MM.1S (cell line): ENCODE measurements at regions not wholly inside any gene's neighbourhood (a gene's known extent, or its start where the extent isn't known, plus 50 kb on each side); places are given as distances from the start of the nearest gene placed in this dataset.

Experiments used
- DNase-seq: peaks from one replicate; pipeline ENCODE4 v3.0.0-alpha.2; 2015
- H2AFZ ChIP-seq: fragments of 300-600 bp; sonication (generic); 2 replicates; pipeline ENCODE4 v1.6.0; 2016; ENCODE audit warnings: antibody characterized with exemption, low read length
- H3F3A ChIP-seq: fragments of 300-600 bp; sonication (generic); 2 replicates; pipeline ENCODE4 v1.6.1; 2016; ENCODE audit warnings: mild to moderate bottlenecking, antibody characterized with exemption, low read length, moderate library complexity, mixed read lengths; ENCODE audit not compliant: insufficient read depth
- H3K27ac ChIP-seq: fragments of 300-600 bp; sonication (generic); 2 replicates; pipeline ENCODE4 v1.5.1; 2016; ENCODE audit warnings: mild to moderate bottlenecking, low read length
- H3K27me3 ChIP-seq: fragments of 300-600 bp; sonication (generic); replicated peaks from 2 replicates; pipeline ENCODE4 v1.6.0; 2016; ENCODE audit warnings: low read length; ENCODE audit not compliant: insufficient read depth
- H3K36me3 ChIP-seq: fragments of 300-600 bp; sonication (generic); replicated peaks from 2 replicates; pipeline ENCODE4 v1.6.1; 2016; ENCODE audit warnings: mild to moderate bottlenecking, low read length, mixed read lengths; ENCODE audit not compliant: insufficient read depth
- H3K4me1 ChIP-seq: fragments of 300-600 bp; sonication (generic); 2 replicates; pipeline ENCODE4 v1.6.1; 2016; ENCODE audit warnings: low read length, mixed read lengths
- H3K4me2 ChIP-seq: fragments of 300-600 bp; sonication (generic); 2 replicates; pipeline ENCODE4 v1.6.0; 2016; ENCODE audit warnings: low read depth, low read length
- H3K4me3 ChIP-seq: fragments of 300-600 bp; sonication (generic); 2 replicates; pipeline ENCODE4 v1.5.1; 2016; ENCODE audit warnings: low read length, mixed read lengths
- H3K79me2 ChIP-seq: fragments of 300-600 bp; sonication (generic); 2 replicates; pipeline ENCODE4 v1.6.1; 2016; ENCODE audit warnings: mixed run types, low read length, mixed read lengths
- H3K9ac ChIP-seq: fragments of 300-600 bp; sonication (generic); 2 replicates; pipeline ENCODE4 v1.6.1; 2016; ENCODE audit warnings: low read length, mixed read lengths
- H3K9me2 ChIP-seq: fragments of 300-600 bp; sonication (generic); replicated peaks from 2 replicates; pipeline ENCODE4 v1.6.1; 2016; ENCODE audit warnings: mild to moderate bottlenecking, low read length, mixed read lengths; ENCODE audit not compliant: insufficient read depth
- H3K9me3 ChIP-seq: fragments of 300-600 bp; sonication (generic); replicated peaks from 2 replicates; pipeline ENCODE4 v1.6.1; 2016; ENCODE audit warnings: mild to moderate bottlenecking, low read length, mixed read lengths; ENCODE audit not compliant: insufficient read depth
- H4K20me1 ChIP-seq: fragments of 300-600 bp; sonication (generic); 2 replicates; pipeline ENCODE4 v1.6.1; 2016; ENCODE audit warnings: mild to moderate bottlenecking, low read length, moderate library complexity, mixed read lengths; ENCODE audit not compliant: insufficient read depth
- EZH2 ChIP-seq: fragments of 300-600 bp; sonication (generic); optimal IDR thresholded peaks from 2 replicates; pipeline ENCODE3; 2017; ENCODE audit warnings: low read depth, mild to moderate bottlenecking, antibody characterized with exemption, low read length, mixed read lengths
- EZH2phosphoT487 ChIP-seq: fragments of 300-600 bp; sonication (generic); IDR thresholded peaks from 2 replicates; pipeline ENCODE4 v1.6.1; 2018; ENCODE audit warnings: antibody characterized with exemption, low read length
- TF ChIP-seq, protein P1 (sequence below): fragments of 300-600 bp; sonication (generic); IDR thresholded peaks from 2 replicates; pipeline ENCODE4 v1.5.1; 2016; ENCODE audit warnings: antibody characterized with exemption, low read length, mixed read lengths

- H3K79me2 ChIP-seq = no peaks in the 10 kb centered on the region
- no peaks in the 10 kb centered on the region for H3K9me2 ChIP-seq
- no peaks in the 10 kb centered on the region for H3K36me3 ChIP-seq
- peaks cover 25% of the 10 kb centered on the region for H3K4me1 ChIP-seq
- TF ChIP-seq EZH2phosphoT487 (no peak), EZH2 (no peak)
- TF ChIP-seq, protein P1, sequence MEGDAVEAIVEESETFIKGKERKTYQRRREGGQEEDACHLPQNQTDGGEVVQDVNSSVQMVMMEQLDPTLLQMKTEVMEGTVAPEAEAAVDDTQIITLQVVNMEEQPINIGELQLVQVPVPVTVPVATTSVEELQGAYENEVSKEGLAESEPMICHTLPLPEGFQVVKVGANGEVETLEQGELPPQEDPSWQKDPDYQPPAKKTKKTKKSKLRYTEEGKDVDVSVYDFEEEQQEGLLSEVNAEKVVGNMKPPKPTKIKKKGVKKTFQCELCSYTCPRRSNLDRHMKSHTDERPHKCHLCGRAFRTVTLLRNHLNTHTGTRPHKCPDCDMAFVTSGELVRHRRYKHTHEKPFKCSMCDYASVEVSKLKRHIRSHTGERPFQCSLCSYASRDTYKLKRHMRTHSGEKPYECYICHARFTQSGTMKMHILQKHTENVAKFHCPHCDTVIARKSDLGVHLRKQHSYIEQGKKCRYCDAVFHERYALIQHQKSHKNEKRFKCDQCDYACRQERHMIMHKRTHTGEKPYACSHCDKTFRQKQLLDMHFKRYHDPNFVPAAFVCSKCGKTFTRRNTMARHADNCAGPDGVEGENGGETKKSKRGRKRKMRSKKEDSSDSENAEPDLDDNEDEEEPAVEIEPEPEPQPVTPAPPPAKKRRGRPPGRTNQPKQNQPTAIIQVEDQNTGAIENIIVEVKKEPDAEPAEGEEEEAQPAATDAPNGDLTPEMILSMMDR = no peak
- no peak for DNase-seq
- 0 out of 2 replicates have a peak, but pooled peaks cover 5% of the 10 kb centered on the region for H4K20me1 ChIP-seq
- H3K4me2 ChIP-seq = no peak overlapping the region
- peaks cover 12% of the 10 kb centered on the region for H3K27me3 ChIP-seq
- no peak overlapping the region for H3K4me3 ChIP-seq
- no peak overlapping the region for H2AFZ ChIP-seq
- peaks cover 22% of the 10 kb centered on the region for H3F3A ChIP-seq
- no peak overlapping the region for H3K27ac ChIP-seq
- no peaks in the 10 kb centered on the region for H3K9me3 ChIP-seq
- no peak overlapping the region for H3K9ac ChIP-seq
These were observed 115.8 kb downstream of the ZIC5 start for GRCh38 chr13:99855526-99856420.

- H3K9me2 ChIP-seq = no peaks in the 10 kb centered on the region
- no peak for TF ChIP-seq EZH2phosphoT487
- TF ChIP-seq EZH2 = no peak
- TF ChIP-seq, protein P1 = no peak
- H3K4me2 ChIP-seq = no peak overlapping the region
- H3K27ac ChIP-seq = no peak overlapping the region
- no peak for DNase-seq
- no peak overlapping the region for H3K9ac ChIP-seq
- no peak overlapping the region for H3K4me3 ChIP-seq
- H3K4me1 ChIP-seq = peaks cover 15% of the 10 kb centered on the region
- peaks cover 8% of the 10 kb centered on the region for H3F3A ChIP-seq
- no peaks in the 10 kb centered on the region for H3K79me2 ChIP-seq
- H3K9me3 ChIP-seq = no peaks in the 10 kb centered on the region
- peaks cover 7% of the 10 kb centered on the region; the same call in 1 of the 2 replicates for H3K27me3 ChIP-seq
- no peaks in the 10 kb centered on the region for H3K36me3 ChIP-seq
- H4K20me1 ChIP-seq = 0 out of 2 replicates have a peak, but pooled peaks cover 5% of the 10 kb centered on the region
- H2AFZ ChIP-seq = no peak overlapping the region
These were observed 117.2 kb downstream of the ZIC5 start for GRCh38 chr13:99854366-99854765.

- H3K4me2 ChIP-seq = no peak overlapping the region
- H3K79me2 ChIP-seq = no peaks in the 10 kb centered on the region
- no peaks in the 10 kb centered on the region for H3K36me3 ChIP-seq
- TF ChIP-seq EZH2phosphoT487 (no peak), EZH2 (no peak)
- TF ChIP-seq, protein P1 = no peak
- no peak overlapping the region for H2AFZ ChIP-seq
- H3K27me3 ChIP-seq = no peaks in the 10 kb centered on the region
- H3K9me3 ChIP-seq = no peaks in the 10 kb centered on the region
- DNase-seq = no peak
- no peaks in the 10 kb centered on the region for H3K9me2 ChIP-seq
- no peak overlapping the region for H3K27ac ChIP-seq
- H3K9ac ChIP-seq = no peak overlapping the region
- H3F3A ChIP-seq = no peaks in the 10 kb centered on the region
- no peaks in the 10 kb centered on the region for H4K20me1 ChIP-seq
- no peak overlapping the region for H3K4me3 ChIP-seq
- H3K4me1 ChIP-seq = no peaks in the 10 kb centered on the region
These were observed 124.2 kb downstream of the ZIC5 start for GRCh38 chr13:99847318-99847750.
